ENCODE measurements at regions not wholly inside any gene's neighbourhood (a gene's known extent, or its start where the extent isn't known, plus 50 kb on each side); places are given as distances from the start of the nearest gene placed in this dataset.

GRCh38 chr5:73236541-73237128, 63.6 kb downstream of the TMEM174 start:
- Histone ChIP-seq H3K4me2 (no peak overlapping the region), H4K20me1 (ENCODE audit: insufficient read depth) (no peaks in the 10 kb centered on the region)
- TF ChIP-seq, protein P1, sequence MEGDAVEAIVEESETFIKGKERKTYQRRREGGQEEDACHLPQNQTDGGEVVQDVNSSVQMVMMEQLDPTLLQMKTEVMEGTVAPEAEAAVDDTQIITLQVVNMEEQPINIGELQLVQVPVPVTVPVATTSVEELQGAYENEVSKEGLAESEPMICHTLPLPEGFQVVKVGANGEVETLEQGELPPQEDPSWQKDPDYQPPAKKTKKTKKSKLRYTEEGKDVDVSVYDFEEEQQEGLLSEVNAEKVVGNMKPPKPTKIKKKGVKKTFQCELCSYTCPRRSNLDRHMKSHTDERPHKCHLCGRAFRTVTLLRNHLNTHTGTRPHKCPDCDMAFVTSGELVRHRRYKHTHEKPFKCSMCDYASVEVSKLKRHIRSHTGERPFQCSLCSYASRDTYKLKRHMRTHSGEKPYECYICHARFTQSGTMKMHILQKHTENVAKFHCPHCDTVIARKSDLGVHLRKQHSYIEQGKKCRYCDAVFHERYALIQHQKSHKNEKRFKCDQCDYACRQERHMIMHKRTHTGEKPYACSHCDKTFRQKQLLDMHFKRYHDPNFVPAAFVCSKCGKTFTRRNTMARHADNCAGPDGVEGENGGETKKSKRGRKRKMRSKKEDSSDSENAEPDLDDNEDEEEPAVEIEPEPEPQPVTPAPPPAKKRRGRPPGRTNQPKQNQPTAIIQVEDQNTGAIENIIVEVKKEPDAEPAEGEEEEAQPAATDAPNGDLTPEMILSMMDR (conservative IDR thresholded peaks at IDR 0.05; ENCODE audit: low read depth, low read length): no peak

DNA sequence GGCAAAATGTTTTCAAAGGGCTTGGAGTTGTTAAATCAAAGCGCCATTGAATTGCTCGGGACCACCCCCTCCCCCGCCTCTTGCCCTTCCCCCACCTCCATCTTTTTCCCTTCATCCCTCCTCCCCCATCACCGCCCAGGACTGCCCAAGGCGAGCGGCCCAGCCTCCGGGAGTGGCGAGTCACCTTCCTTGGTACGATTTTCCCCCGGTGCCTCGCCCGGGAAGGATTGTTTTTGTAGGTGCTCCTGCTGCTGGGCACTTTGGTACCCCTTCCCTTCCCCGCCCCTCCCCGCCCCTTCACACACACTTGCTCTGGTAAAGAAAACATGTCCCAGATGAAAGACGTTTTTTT, 61.2 kb downstream of the TMEM174 start:
- Histone ChIP-seq H3K27me3 (ENCODE audit: insufficient read depth, low read depth) (no peaks in the 10 kb centered on the region), H3K4me2 (no peak overlapping the region), H3K9ac (no peak overlapping the region), H3K36me3 (ENCODE audit: insufficient read depth) (no peaks in the 10 kb centered on the region), H2AFZ (ENCODE audit: low read depth) (no peak overlapping the region), H4K20me1 (ENCODE audit: insufficient read depth) (no peaks in the 10 kb centered on the region), H3K79me2 (ENCODE audit: insufficient read depth, low read depth) (no peaks in the 10 kb centered on the region), H3K4me1 (ENCODE audit: low read depth, poor library complexity, severe bottlenecking) (no peaks in the 10 kb centered on the region), H3K4me3 (IDR thresholded peaks at IDR 0.05; ENCODE audit: insufficient read depth, low read depth, low read length) (no peak overlapping the region), H3K27ac (no peak overlapping the region)
- TF ChIP-seq, protein P1 (conservative IDR thresholded peaks at IDR 0.05; ENCODE audit: low read depth, low read length): no peak

More at GRCh38 chr5:73236541-73237128, 63.6 kb downstream of the TMEM174 start:
- H2AFZ ChIP-seq (ENCODE audit: low read depth): no peak overlapping the region
- H3K79me2 ChIP-seq (ENCODE audit: insufficient read depth, low read depth): no peaks in the 10 kb centered on the region
- H3K27me3 ChIP-seq (ENCODE audit: insufficient read depth, low read depth): no peaks in the 10 kb centered on the region
- H3K9ac ChIP-seq: no peak overlapping the region
- no peaks in the 10 kb centered on the region for H3K36me3 ChIP-seq (ENCODE audit: insufficient read depth)
- H3K4me3 ChIP-seq (IDR thresholded peaks at IDR 0.05; ENCODE audit: insufficient read depth, low read depth, low read length): no peak overlapping the region
- H3K4me1 ChIP-seq (ENCODE audit: low read depth, poor library complexity, severe bottlenecking): no peaks in the 10 kb centered on the region
- no peak overlapping the region for H3K27ac ChIP-seq

DNA sequence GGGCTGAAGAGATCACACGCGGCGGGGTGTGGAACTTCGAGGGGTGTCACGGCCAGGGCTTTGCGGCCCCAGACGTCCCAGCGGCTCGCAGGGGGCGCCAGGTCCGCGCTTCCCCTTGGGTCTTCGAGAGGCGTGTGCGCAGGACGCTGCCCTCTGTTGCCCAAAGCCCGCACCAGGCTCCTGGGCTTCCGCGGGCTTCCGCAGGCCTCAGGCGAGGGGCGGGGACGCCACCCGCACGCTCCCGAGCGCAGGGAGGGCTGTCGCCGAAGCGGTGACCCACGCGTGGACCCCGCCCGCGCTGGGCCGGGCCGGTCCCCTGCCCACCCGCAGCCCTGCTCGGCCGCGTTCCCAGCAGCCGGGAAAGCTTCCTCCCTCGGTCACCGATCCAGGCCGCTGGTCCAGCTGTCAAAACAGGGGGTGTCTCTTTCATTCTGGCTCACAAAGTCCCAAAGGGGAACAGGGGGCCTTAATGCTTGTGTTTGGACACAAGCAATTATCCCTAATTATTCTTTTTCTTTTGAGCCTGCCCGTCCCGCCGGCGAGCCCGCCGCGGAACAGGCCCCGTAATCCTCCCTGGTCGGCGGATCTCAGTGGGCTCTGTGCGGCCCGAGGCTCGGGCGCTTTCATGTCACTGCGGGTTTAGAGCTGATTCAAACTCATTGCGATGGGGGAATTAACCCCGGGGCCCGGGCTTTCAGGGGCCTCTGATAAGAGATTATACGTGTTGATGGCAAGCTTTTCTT, 60.6 kb downstream of the TMEM174 start:
- Histone ChIP-seq H3K4me2 (no peak overlapping the region), H3K36me3 (ENCODE audit: insufficient read depth) (no peaks in the 10 kb centered on the region), H3K9ac (no peak overlapping the region), H3K27me3 (ENCODE audit: insufficient read depth, low read depth) (no peaks in the 10 kb centered on the region), H3K4me1 (ENCODE audit: low read depth, poor library complexity, severe bottlenecking) (no peaks in the 10 kb centered on the region), H3K27ac (no peak overlapping the region), H2AFZ (ENCODE audit: low read depth) (no peak overlapping the region), H4K20me1 (ENCODE audit: insufficient read depth) (no peaks in the 10 kb centered on the region), H3K79me2 (ENCODE audit: insufficient read depth, low read depth) (no peaks in the 10 kb centered on the region), H3K4me3 (IDR thresholded peaks at IDR 0.05; ENCODE audit: insufficient read depth, low read depth, low read length) (no peak overlapping the region)
- TF ChIP-seq, protein P1 (conservative IDR thresholded peaks at IDR 0.05; ENCODE audit: low read depth, low read length): no peak

DNA sequence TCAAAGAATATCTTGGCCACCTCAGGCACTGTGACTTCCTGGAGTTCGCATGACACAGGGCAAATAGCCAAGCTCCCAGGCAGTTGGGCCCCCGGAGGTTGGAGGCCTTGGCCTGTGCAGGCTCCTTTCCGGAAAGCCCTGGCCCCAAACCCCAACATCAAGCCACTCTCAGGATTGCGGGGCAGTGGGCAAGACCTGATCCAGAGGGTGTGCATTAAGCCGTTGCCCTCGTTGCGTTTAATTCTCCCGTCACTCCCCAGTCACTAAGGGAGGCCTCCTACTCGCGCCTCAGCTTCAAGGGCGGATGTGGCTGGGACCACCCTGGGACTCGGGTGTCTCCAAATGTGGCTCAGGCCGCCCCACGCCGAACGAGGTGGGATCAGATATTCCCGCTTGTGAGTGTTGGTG, 60.1 kb downstream of the TMEM174 start:
- Histone ChIP-seq H3K27ac (no peak overlapping the region), H3K4me1 (ENCODE audit: low read depth, poor library complexity, severe bottlenecking) (no peaks in the 10 kb centered on the region), H3K4me2 (no peak overlapping the region), H3K79me2 (ENCODE audit: insufficient read depth, low read depth) (no peaks in the 10 kb centered on the region), H2AFZ (ENCODE audit: low read depth) (no peak overlapping the region), H3K27me3 (ENCODE audit: insufficient read depth, low read depth) (no peaks in the 10 kb centered on the region), H4K20me1 (ENCODE audit: insufficient read depth) (no peaks in the 10 kb centered on the region), H3K9ac (no peak overlapping the region), H3K4me3 (IDR thresholded peaks at IDR 0.05; ENCODE audit: insufficient read depth, low read depth, low read length) (no peak overlapping the region), H3K36me3 (ENCODE audit: insufficient read depth) (no peaks in the 10 kb centered on the region)
- TF ChIP-seq, protein P1 (conservative IDR thresholded peaks at IDR 0.05; ENCODE audit: low read depth, low read length): no peak
